ENCODE measurements at regions not wholly inside any gene's neighbourhood (a gene's known extent, or its start where the extent isn't known, plus 50 kb on each side); places are given as distances from the start of the nearest gene placed in this dataset.

GRCh38 chr20:22307409-22307808 is 277.0 kb downstream of the FOXA2 start:
- POLR2A ChIA-PET (ENCODE audit: partially characterized antibody), result no interaction called here
- H4K5ac ChIP-seq (ENCODE audit: insufficient read length, low read depth, low read length), result no peak overlapping the region
- no peak overlapping the region for H2BK20ac ChIP-seq (ENCODE audit: low read length)
- H2BK12ac ChIP-seq (ENCODE audit: low read depth, low read length), result no peak overlapping the region
- no peaks in the 10 kb centered on the region for H3K4me1 ChIP-seq (replicated peaks in 1 of 4; ENCODE audit: control insufficient read depth in 3 of 4, insufficient read depth in 4 of 4, low read length in 3 of 4)
- no peak overlapping the region for H4K91ac ChIP-seq (replicated peaks; ENCODE audit: insufficient read length, low read length)
- H3K18ac ChIP-seq (ENCODE audit: extremely low read depth, low read length), result no peak overlapping the region
- no peaks in the 10 kb centered on the region for H3K9me3 ChIP-seq (ENCODE audit: insufficient read depth in 2 of 2, low read depth in 1 of 2, low read length in 1 of 2)
- no peak overlapping the region for H2BK5ac ChIP-seq (ENCODE audit: low read depth, low read length)
- H3K79me2 ChIP-seq (ENCODE audit: control insufficient read depth in 1 of 2, insufficient read depth in 2 of 2, low read length in 2 of 2), result no peaks in the 10 kb centered on the region
- H3K27ac ChIP-seq (ENCODE audit: low read depth, low read length), result no peak overlapping the region
- no peaks in the 10 kb centered on the region for H3K36me3 ChIP-seq (ENCODE audit: control insufficient read depth in 2 of 4, insufficient read depth in 4 of 4, low read length in 3 of 4)
- DNase-seq (ENCODE audit: low read depth in 1 of 2, low spot score in 2 of 2) (no peak), FAIRE-seq (no peak)
- no peak overlapping the region for H3K4me3 ChIP-seq (ENCODE audit: extremely low read depth in 1 of 4, insufficient read depth in 2 of 4, low read depth in 3 of 4, low read length in 4 of 4)
- no peaks in the 10 kb centered on the region for H4K20me1 ChIP-seq (replicated peaks in 1 of 2; ENCODE audit: control insufficient read depth in 1 of 2, insufficient read depth in 2 of 2, low read length in 2 of 2)
- no peak overlapping the region for H3K9ac ChIP-seq (replicated peaks in 1 of 4; ENCODE audit: extremely low read depth in 1 of 4, low read depth in 3 of 4, low read length in 3 of 4)
- no peaks in the 10 kb centered on the region for H3K23me2 ChIP-seq (ENCODE audit: low read depth, low read length)
- 86% methylated on average over 1 of the region's 1 CpG; no CpG with 5 or more reads in 1 of the 2 experiments for whole genome bisulfite sequencing, 2 experiments (ENCODE audit: extremely low coverage in 1 of 2, insufficient coverage in 1 of 2, insufficient read length in 1 of 2, insufficient replicate concordance in 2 of 2, low coverage in 1 of 2, low lambda C conversion rate in 2 of 2, missing lambda C conversion rate in 1 of 2)
- no peak overlapping the region for H2BK15ac ChIP-seq (ENCODE audit: low read length)
- H3K27me3 ChIP-seq (replicated peaks in 1 of 4; ENCODE audit: control insufficient read depth in 3 of 4, extremely low read depth in 1 of 4, insufficient read depth in 3 of 4, low read length in 3 of 4), result no peaks in the 10 kb centered on the region; a peak in 1 of 7 replicates
- CTCF ChIA-PET (ENCODE audit: partially characterized antibody), result interaction anchor here (0.7 kb wide), 1 partner anchor 280 kb away, joined by 4 read pairs; no protein-coding TSS in a partner anchor
- no peak overlapping the region for H3K56ac ChIP-seq (replicated peaks; ENCODE audit: insufficient read length, low read depth, low read length)
- no peak overlapping the region for H2AK5ac ChIP-seq (ENCODE audit: low read depth, low read length)
- H3K4ac ChIP-seq (replicated peaks; ENCODE audit: insufficient read length, low read depth, low read length), result no peak overlapping the region
- no peak overlapping the region for H2BK120ac ChIP-seq (replicated peaks; ENCODE audit: low read depth, low read length)
- no peaks in the 10 kb centered on the region for H3K79me1 ChIP-seq (ENCODE audit: low read depth, low read length)
- H3K23ac ChIP-seq (ENCODE audit: insufficient read length), result no peak overlapping the region
- no peak overlapping the region for H2AFZ ChIP-seq (ENCODE audit: low read length)
- no peak overlapping the region for H3K14ac ChIP-seq (ENCODE audit: insufficient read length)
- no peak overlapping the region for H3K4me2 ChIP-seq (ENCODE audit: insufficient read depth in 1 of 2, low read depth in 2 of 2, low read length in 2 of 2)
- no peak overlapping the region for H4K8ac ChIP-seq (ENCODE audit: extremely low read depth, insufficient read depth, low read length)
- no peak for TF ChIP-seq CBX8 (IDR thresholded peaks at IDR 0.05; ENCODE audit: borderline replicate concordance, low read depth, low read length)
- no peak for TF ChIP-seq EZH2 (IDR thresholded peaks at IDR 0.05; ENCODE audit: low read depth, low read length, severe bottlenecking)
- no peak for TF ChIP-seq HDAC6 (IDR thresholded peaks at IDR 0.05; ENCODE audit: low read depth, low read length)
- no peak for TF ChIP-seq CREB1 (IDR thresholded peaks at IDR 0.05)
- no peak for TF ChIP-seq KDM1A (IDR thresholded peaks at IDR 0.05; ENCODE audit: borderline replicate concordance, low read length)
- TF ChIP-seq TCF12 (IDR thresholded peaks at IDR 0.05; ENCODE audit: low read depth, low read length), result no peak
- TF ChIP-seq ATF3 (IDR thresholded peaks at IDR 0.05; ENCODE audit: insufficient read depth, low read depth, low read length), result no peak
- TF ChIP-seq SRF (IDR thresholded peaks at IDR 0.05; ENCODE audit: low read depth, low read length), result no peak
- no peak for TF ChIP-seq CTBP2 (IDR thresholded peaks at IDR 0.05; ENCODE audit: borderline replicate concordance, insufficient read depth, insufficient read length, low read length)
- no peak for TF ChIP-seq E2F6 (IDR thresholded peaks at IDR 0.05)
- TF ChIP-seq CTCF (IDR thresholded peaks at IDR 0.05; ENCODE audit: control extremely low read depth in 1 of 3, insufficient read depth in 1 of 3, low read depth in 1 of 3, low read length in 3 of 3), result no peak

Data from H1 (cell line).